Nephron (organoid): ENCODE measurements at regions not wholly inside any gene's neighbourhood (a gene's known extent, or its start where the extent isn't known, plus 50 kb on each side); places are given as distances from the start of the nearest gene placed in this dataset.

Source experiments
- H3K27ac Mint-ChIP-seq, 3 experiments: 2 replicates each; pipeline ENCODE4 v1.8.0; 2020; ENCODE audit warnings: mixed read lengths in 3 of 3, mild to moderate bottlenecking in 2 of 3, moderate library complexity in 1 of 3
- H3K27me3 Mint-ChIP-seq: 2 replicates; pipeline ENCODE4 v1.8.0; 2021; ENCODE audit warnings: low read depth, mild to moderate bottlenecking, moderate library complexity, mixed read lengths
- H3K36me3 Mint-ChIP-seq: 2 replicates; pipeline ENCODE4 v1.8.0; 2020; ENCODE audit warnings: low read depth, mixed read lengths
- H3K4me1 Mint-ChIP-seq: 2 replicates; pipeline ENCODE4 v1.8.0; 2020; ENCODE audit warnings: mixed read lengths
- H3K4me3 Mint-ChIP-seq, 3 experiments: 2 replicates each; pipeline ENCODE4 v1.8.0; 2020; ENCODE audit warnings: mild to moderate bottlenecking in 3 of 3, mixed read lengths in 3 of 3, moderate library complexity in 2 of 3
- H3K9me3 Mint-ChIP-seq: 2 replicates; pipeline ENCODE4 v1.8.0; 2020; ENCODE audit warnings: mixed read lengths
- CTCF ChIP-seq, 3 experiments: fragments of 200-600 bp; sonication (generic); IDR thresholded peaks; one replicate each; pipeline ENCODE4 v1.5.0; 2021; ENCODE audit warnings: antibody characterized with exemption in 3 of 3; ENCODE audit not compliant: unreplicated experiment in 3 of 3

GRCh38 chr13:111611651-111612050 is 291.2 kb downstream of the TEX29 start:
- TF ChIP-seq CTCF (IDR thresholded peaks at IDR 0.05; ENCODE audit: unreplicated experiment in 3 of 3), result no peak
- H3K36me3 Mint-ChIP-seq, result no peaks in the 10 kb centered on the region
- H3K9me3 Mint-ChIP-seq, result no peaks in the 10 kb centered on the region
- H3K27me3 Mint-ChIP-seq, result peaks cover 31% of the 10 kb centered on the region
- no peak overlapping the region for H3K27ac Mint-ChIP-seq
- H3K4me1 Mint-ChIP-seq, result peaks cover 5% of the 10 kb centered on the region
- no peak overlapping the region for H3K4me3 Mint-ChIP-seq

DNA sequence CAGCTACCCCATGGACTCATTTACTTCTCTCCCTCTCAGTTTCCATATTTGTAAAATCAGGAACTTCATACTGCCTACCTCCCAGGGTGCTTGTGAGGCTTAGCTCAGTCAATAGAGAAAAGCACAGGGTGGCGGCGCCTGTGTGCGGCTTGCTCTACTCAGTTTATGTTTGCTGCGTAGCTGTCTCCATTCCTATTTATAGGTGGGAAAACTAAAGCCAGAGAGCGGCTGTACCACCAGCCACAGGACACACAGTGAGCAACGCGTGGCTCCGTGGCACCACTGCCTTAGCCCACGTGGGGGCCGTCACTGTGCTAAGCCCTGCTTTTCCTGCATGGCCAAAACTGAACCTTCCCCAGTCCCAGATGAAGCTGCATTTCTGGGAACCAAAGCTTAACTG is 292.4 kb downstream of the TEX29 start:
- Mint-ChIP-seq H3K4me3 (no peak overlapping the region), H3K27me3 (peaks cover 27% of the 10 kb centered on the region), H3K36me3 (no peaks in the 10 kb centered on the region), H3K27ac (no peak overlapping the region), H3K4me1 (peaks cover 5% of the 10 kb centered on the region), H3K9me3 (no peaks in the 10 kb centered on the region)
- TF ChIP-seq CTCF (IDR thresholded peaks at IDR 0.05; ENCODE audit: unreplicated experiment in 3 of 3), result no peak

- Mint-ChIP-seq H3K4me1 (peaks cover 5% of the 10 kb centered on the region), H3K36me3 (no peaks in the 10 kb centered on the region), H3K27ac (no peak overlapping the region), H3K27me3 (peaks cover 27% of the 10 kb centered on the region), H3K4me3 (no peak overlapping the region), H3K9me3 (no peaks in the 10 kb centered on the region)
- no peak for TF ChIP-seq CTCF (IDR thresholded peaks at IDR 0.05; ENCODE audit: unreplicated experiment in 3 of 3)
These were observed 293.6 kb downstream of the TEX29 start for GRCh38 chr13:111614009-111614408.

DNA sequence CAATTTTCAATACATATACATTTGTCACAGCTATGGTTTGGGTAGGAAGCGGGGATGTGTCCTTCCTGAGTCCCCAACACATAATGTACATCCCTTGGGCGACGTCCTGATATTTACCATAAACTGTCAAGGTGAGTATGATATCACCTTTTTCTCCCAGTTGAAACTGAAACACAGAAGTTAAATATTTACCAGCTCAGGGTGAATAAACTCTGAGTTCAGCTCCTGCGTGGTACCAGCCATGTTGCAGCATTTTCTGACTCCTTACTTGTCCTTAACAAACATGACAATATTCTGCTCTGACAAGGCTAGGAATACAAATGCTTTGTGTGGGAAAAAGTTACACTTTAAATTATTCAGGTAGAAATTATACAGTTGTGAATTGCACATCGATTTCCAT is 294.2 kb downstream of the TEX29 start:
- Mint-ChIP-seq H3K4me3 (no peak overlapping the region), H3K36me3 (no peaks in the 10 kb centered on the region), H3K27me3 (peaks cover 27% of the 10 kb centered on the region), H3K4me1 (peaks cover 5% of the 10 kb centered on the region), H3K27ac (no peak overlapping the region), H3K9me3 (no peaks in the 10 kb centered on the region)
- TF ChIP-seq CTCF (IDR thresholded peaks at IDR 0.05; ENCODE audit: unreplicated experiment in 3 of 3), result no peak

- no peak overlapping the region for H3K4me3 Mint-ChIP-seq
- no peaks in the 10 kb centered on the region for H3K36me3 Mint-ChIP-seq
These were observed 295.8 kb downstream of the TEX29 start for GRCh38 chr13:111616203-111616602.

More at GRCh38 chr13:111616203-111616602, 295.8 kb downstream of the TEX29 start:
- H3K4me1 Mint-ChIP-seq, result peaks cover 5% of the 10 kb centered on the region
- no peak for TF ChIP-seq CTCF (IDR thresholded peaks at IDR 0.05; ENCODE audit: unreplicated experiment in 3 of 3)
- peaks cover 18% of the 10 kb centered on the region for H3K27me3 Mint-ChIP-seq
- H3K9me3 Mint-ChIP-seq, result no peaks in the 10 kb centered on the region
- H3K27ac Mint-ChIP-seq, result no peak overlapping the region
